Smooth muscle cell (in vitro differentiated cells): ENCODE measurements at regions not wholly inside any gene's neighbourhood (a gene's known extent, or its start where the extent isn't known, plus 50 kb on each side); places are given as distances from the start of the nearest gene placed in this dataset.

Experiments used
- DNase-seq: peaks from one replicate; lab custom pipeline; 2025; ENCODE audit not compliant: unreplicated experiment; lab: John Stamatoyannopoulos, UW
- H2AFZ ChIP-seq: fragments of 200-600 bp; sonication (generic); 2 replicates; pipeline ENCODE4 v1.6.0; 2016; ENCODE audit warnings: antibody characterized with exemption, low read depth, mild to moderate bottlenecking
- H3F3A ChIP-seq: fragments of 200-600 bp; sonication (generic); 2 replicates; pipeline ENCODE4 v1.6.0; 2017; ENCODE audit warnings: antibody characterized with exemption, low read depth
- H3K27ac ChIP-seq: fragments of 200-600 bp; sonication (generic); 2 replicates; pipeline ENCODE4 v1.5.1; 2016; ENCODE audit warnings: low read depth, mild to moderate bottlenecking
- H3K27me3 ChIP-seq: fragments of 200-600 bp; sonication (generic); 2 replicates; pipeline ENCODE4 v1.6.1; 2016; ENCODE audit warnings: low read depth, mild to moderate bottlenecking
- H3K36me3 ChIP-seq: fragments of 200-600 bp; sonication (generic); 2 replicates; pipeline ENCODE4 v1.5.1; 2016; ENCODE audit warnings: low read depth
- H3K4me1 ChIP-seq: fragments of 200-600 bp; sonication (generic); 2 replicates; pipeline ENCODE4 v1.5.1; 2016; ENCODE audit warnings: low read depth
- H3K4me2 ChIP-seq: fragments of 200-600 bp; sonication (generic); 2 replicates; pipeline ENCODE4 v1.6.0; 2016; ENCODE audit warnings: mild to moderate bottlenecking
- H3K4me3 ChIP-seq: fragments of 200-600 bp; sonication (generic); 2 replicates; pipeline ENCODE4 v1.5.1; 2016; ENCODE audit warnings: mild to moderate bottlenecking
- H3K79me2 ChIP-seq: fragments of 200-600 bp; sonication (generic); 2 replicates; pipeline ENCODE4 v1.6.0; 2016; ENCODE audit warnings: low read depth, mild to moderate bottlenecking
- H3K9ac ChIP-seq: fragments of 200-600 bp; sonication (generic); 2 replicates; pipeline ENCODE4 v1.6.0; 2016; ENCODE audit warnings: low read depth
- H3K9me3 ChIP-seq: fragments of 200-600 bp; sonication (generic); replicated peaks from 2 replicates; pipeline ENCODE4 v1.5.1; 2016; ENCODE audit warnings: low read depth
- H4K20me1 ChIP-seq: fragments of 200-600 bp; sonication (generic); 2 replicates; pipeline ENCODE4 v1.6.0; 2016; ENCODE audit warnings: low read depth
- CTCF ChIP-seq: fragments of 200-600 bp; sonication (generic); IDR thresholded peaks from 2 replicates; pipeline ENCODE4 v1.5.1; 2017; ENCODE audit warnings: borderline replicate concordance, mild to moderate bottlenecking, antibody characterized with exemption; ENCODE audit not compliant: insufficient read depth, poor library complexity, severe bottlenecking
- WGBS: methylation state at CpG from one replicate; pipeline ENCODE4 v1.1.7; 2016; ENCODE audit warnings: low lambda C conversion rate; 5-methylcytosine and 5-hydroxymethylcytosine counted together

DNA sequence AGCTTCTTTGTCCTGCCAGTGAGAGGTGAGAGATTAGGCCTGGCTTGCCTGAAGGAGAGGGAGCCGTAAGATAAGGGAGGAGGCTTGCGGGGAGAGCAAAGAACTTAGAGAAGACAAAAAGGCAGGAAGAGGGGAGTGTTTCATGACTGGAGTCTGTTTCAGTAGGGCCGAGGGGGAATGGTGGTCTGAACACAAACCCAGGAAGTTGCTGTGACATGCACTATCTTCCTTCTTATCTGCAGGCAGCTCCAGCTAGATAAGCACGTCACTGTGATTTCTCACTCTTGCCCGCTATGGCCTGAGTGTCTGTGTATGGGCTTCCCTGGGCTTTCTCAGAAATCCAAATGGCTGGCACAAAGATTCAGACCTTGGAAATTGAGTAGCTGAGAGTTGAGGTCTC is 307.5 kb upstream of the CLINT1 start:
- Histone ChIP-seq H3K9me3 (no peaks in the 10 kb centered on the region), H3K27ac (no peak overlapping the region), H3K79me2 (no peaks in the 10 kb centered on the region), H3K27me3 (peaks cover 5% of the 10 kb centered on the region), H4K20me1 (no peaks in the 10 kb centered on the region), H2AFZ (no peak overlapping the region), H3K4me2 (no peak overlapping the region), H3K4me1 (no peaks in the 10 kb centered on the region), H3F3A (no peaks in the 10 kb centered on the region), H3K9ac (no peak overlapping the region), H3K36me3 (no peaks in the 10 kb centered on the region), H3K4me3 (no peak overlapping the region)
- 22% methylated on average over 5 of the region's 5 CpGs for WGBS
- no peak for DNase-seq
- TF ChIP-seq CTCF: no peak

- Histone ChIP-seq H4K20me1 (no peaks in the 10 kb centered on the region), H3K36me3 (no peaks in the 10 kb centered on the region), H3K27me3 (no peaks in the 10 kb centered on the region), H3K27ac (no peak overlapping the region), H2AFZ (no peak overlapping the region), H3K4me2 (no peak overlapping the region), H3K4me1 (no peaks in the 10 kb centered on the region), H3K9ac (no peak overlapping the region), H3K4me3 (no peak overlapping the region), H3K79me2 (no peaks in the 10 kb centered on the region), H3F3A (no peaks in the 10 kb centered on the region), H3K9me3 (no peaks in the 10 kb centered on the region)
- no peak for TF ChIP-seq CTCF
- DNase-seq: no peak
These were observed 306.7 kb upstream of the CLINT1 start for GRCh38 chr5:158165647-158166046.

DNA sequence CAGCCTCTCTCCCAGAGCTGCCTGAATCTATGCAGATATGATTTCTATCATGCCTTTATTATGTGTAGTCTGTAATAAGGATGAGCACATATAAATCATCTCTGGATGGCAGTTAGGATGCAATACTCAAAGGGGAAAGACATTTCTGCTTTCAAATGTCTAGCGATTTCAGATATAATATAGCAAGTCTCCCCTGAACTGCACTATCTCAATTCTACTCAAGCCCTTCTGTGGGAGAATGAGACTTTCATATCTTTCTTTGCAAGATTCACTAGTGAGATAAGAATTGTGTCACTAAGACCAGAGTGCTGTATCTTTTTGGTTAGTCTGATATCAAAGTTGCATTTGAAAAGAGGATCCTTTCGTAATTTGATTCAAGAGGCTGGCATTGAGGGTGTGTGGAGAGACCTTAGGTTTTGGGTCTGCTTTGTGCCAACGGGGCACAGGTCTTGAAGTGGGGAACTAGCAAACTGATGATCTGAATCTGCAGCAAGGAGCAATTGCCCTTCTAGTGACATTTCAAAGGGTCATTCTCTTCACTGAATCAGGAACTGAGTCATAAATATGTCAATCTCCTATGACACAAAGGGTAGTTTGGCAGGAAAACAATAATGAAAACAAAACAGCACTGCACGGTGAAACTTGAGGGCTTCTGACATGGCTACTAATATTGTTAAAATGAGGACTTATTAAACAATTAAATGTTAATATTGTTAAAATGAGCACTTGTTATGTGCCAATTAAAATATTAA is 305.5 kb upstream of the CLINT1 start:
- no peak for TF ChIP-seq CTCF
- no peak overlapping the region for H3K9ac ChIP-seq
- H3K36me3 ChIP-seq: no peaks in the 10 kb centered on the region
- no peaks in the 10 kb centered on the region for H3K9me3 ChIP-seq
- H4K20me1 ChIP-seq: no peaks in the 10 kb centered on the region
- no peak overlapping the region for H3K4me3 ChIP-seq
- no peak overlapping the region for H3K27ac ChIP-seq
- no peak overlapping the region for H2AFZ ChIP-seq
- no peaks in the 10 kb centered on the region for H3K79me2 ChIP-seq
- DNase-seq: no peak
- no peaks in the 10 kb centered on the region for H3F3A ChIP-seq
- no peak overlapping the region for H3K4me2 ChIP-seq
- H3K27me3 ChIP-seq: no peaks in the 10 kb centered on the region
- WGBS: 88% methylated on average over 4 of the region's 4 CpGs
- H3K4me1 ChIP-seq: no peaks in the 10 kb centered on the region
